ENCODE measurements at regions not wholly inside any gene's neighbourhood (a gene's known extent, or its start where the extent isn't known, plus 50 kb on each side); places are given as distances from the start of the nearest gene placed in this dataset.

DNA sequence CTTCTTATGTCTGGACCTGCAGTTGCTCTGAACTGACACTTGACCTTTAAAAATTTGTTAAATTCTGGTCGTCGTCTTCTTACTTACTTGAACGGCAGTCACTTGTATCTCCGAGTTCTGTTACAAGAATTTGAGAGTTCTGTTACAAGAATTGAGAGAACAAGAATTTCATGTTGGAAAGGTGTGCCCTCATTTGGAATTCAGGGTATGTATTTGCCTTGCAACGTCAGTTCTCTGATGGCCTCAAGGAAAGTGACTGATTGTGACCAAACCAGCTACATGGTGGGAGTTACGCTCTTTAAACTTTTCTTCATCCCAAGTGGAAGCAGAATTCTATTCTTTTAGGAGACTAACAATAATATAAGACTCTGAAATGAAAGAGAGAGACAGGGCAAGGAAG, 320.0 kb upstream of the TRIB2 start:
- TF ChIP-seq, protein P1, sequence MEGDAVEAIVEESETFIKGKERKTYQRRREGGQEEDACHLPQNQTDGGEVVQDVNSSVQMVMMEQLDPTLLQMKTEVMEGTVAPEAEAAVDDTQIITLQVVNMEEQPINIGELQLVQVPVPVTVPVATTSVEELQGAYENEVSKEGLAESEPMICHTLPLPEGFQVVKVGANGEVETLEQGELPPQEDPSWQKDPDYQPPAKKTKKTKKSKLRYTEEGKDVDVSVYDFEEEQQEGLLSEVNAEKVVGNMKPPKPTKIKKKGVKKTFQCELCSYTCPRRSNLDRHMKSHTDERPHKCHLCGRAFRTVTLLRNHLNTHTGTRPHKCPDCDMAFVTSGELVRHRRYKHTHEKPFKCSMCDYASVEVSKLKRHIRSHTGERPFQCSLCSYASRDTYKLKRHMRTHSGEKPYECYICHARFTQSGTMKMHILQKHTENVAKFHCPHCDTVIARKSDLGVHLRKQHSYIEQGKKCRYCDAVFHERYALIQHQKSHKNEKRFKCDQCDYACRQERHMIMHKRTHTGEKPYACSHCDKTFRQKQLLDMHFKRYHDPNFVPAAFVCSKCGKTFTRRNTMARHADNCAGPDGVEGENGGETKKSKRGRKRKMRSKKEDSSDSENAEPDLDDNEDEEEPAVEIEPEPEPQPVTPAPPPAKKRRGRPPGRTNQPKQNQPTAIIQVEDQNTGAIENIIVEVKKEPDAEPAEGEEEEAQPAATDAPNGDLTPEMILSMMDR (IDR thresholded peaks at IDR 0.05 in 2 of 3, conservative IDR thresholded peaks at IDR 0.05 in 1 of 3; ENCODE audit: borderline replicate concordance in 1 of 3, insufficient read depth in 1 of 3, low read depth in 2 of 3, low read length in 2 of 3) = no peak
- no peak for TF ChIP-seq SP1 (IDR thresholded peaks at IDR 0.05; ENCODE audit: low read depth)
- TF ChIP-seq POLR2A (IDR thresholded peaks at IDR 0.05; ENCODE audit: borderline replicate concordance, extremely low read depth, insufficient read depth, insufficient read length) = no peak
- no peak for TF ChIP-seq EZH2 (IDR thresholded peaks at IDR 0.05)
- TF ChIP-seq JUND (IDR thresholded peaks at IDR 0.05) = no peak
- no peak for TF ChIP-seq SRF (IDR thresholded peaks at IDR 0.05; ENCODE audit: low read depth)
- no peak for TF ChIP-seq CEBPB (IDR thresholded peaks at IDR 0.05; ENCODE audit: low read depth)
- TF ChIP-seq ELF1 (IDR thresholded peaks at IDR 0.05; ENCODE audit: borderline replicate concordance, low read depth) = no peak
- TF ChIP-seq RAD21 (IDR thresholded peaks at IDR 0.05; ENCODE audit: low read depth) = no peak
- no peak for TF ChIP-seq ZNF274 (IDR thresholded peaks at IDR 0.05; ENCODE audit: low read depth, low read length)
- TF ChIP-seq POLR2AphosphoS5 (IDR thresholded peaks at IDR 0.05; ENCODE audit: low read depth, low read length) = no peak
- TF ChIP-seq ZFX (IDR thresholded peaks at IDR 0.05) = no peak
